ENCODE measurements at regions not wholly inside any gene's neighbourhood (a gene's known extent, or its start where the extent isn't known, plus 50 kb on each side); places are given as distances from the start of the nearest gene placed in this dataset.
A peak's percentile ranks its signal among the peaks of the same experiment; 100 is the strongest.

GRCh38 chr5:72561148-72561972, 54.1 kb upstream of the ZNF366 start:
- H3K4me3 Mint-ChIP-seq (ENCODE audit: unreplicated experiment), result no peak overlapping the region
- H3K27me3 Mint-ChIP-seq (ENCODE audit: unreplicated experiment), result peaks cover 8% of the 10 kb centered on the region
- no peak for DNase-seq (ENCODE audit: low spot score)
- TF ChIP-seq CTCF (IDR thresholded peaks at IDR 0.05; ENCODE audit: unreplicated experiment), result no peak
- H3K9me3 Mint-ChIP-seq (ENCODE audit: unreplicated experiment), result no peaks in the 10 kb centered on the region
- peaks cover 30% of the 10 kb centered on the region for H3K4me1 Mint-ChIP-seq (ENCODE audit: unreplicated experiment)
- H3K27ac Mint-ChIP-seq (ENCODE audit: unreplicated experiment), result peak overlapping the region; percentile 2
- H3K36me3 Mint-ChIP-seq (ENCODE audit: low read depth, unreplicated experiment), result peaks cover 8% of the 10 kb centered on the region

GRCh38 chr5:72559866-72560766, 52.9 kb upstream of the ZNF366 start:
- Mint-ChIP-seq H3K9me3 (ENCODE audit: unreplicated experiment) (no peaks in the 10 kb centered on the region), H3K36me3 (ENCODE audit: low read depth, unreplicated experiment) (peaks cover 8% of the 10 kb centered on the region), H3K27me3 (ENCODE audit: unreplicated experiment) (peaks cover 9% of the 10 kb centered on the region), H3K27ac (ENCODE audit: unreplicated experiment) (no peak overlapping the region), H3K4me1 (ENCODE audit: unreplicated experiment) (peaks cover 41% of the 10 kb centered on the region), H3K4me3 (ENCODE audit: unreplicated experiment) (no peak overlapping the region)
- no peak for TF ChIP-seq CTCF (IDR thresholded peaks at IDR 0.05; ENCODE audit: unreplicated experiment)
- DNase-seq (ENCODE audit: low spot score), result no peak

GRCh38 chr5:72558383-72558782, 51.2 kb upstream of the ZNF366 start:
- peaks cover 50% of the 10 kb centered on the region for H3K4me1 Mint-ChIP-seq (ENCODE audit: unreplicated experiment)
- no peak for DNase-seq (ENCODE audit: low spot score)

GRCh38 chr5:72558046-72558336, 50.8 kb upstream of the ZNF366 start:
- H3K27me3 Mint-ChIP-seq (ENCODE audit: unreplicated experiment), result peaks cover 9% of the 10 kb centered on the region
- H3K4me1 Mint-ChIP-seq (ENCODE audit: unreplicated experiment), result peaks cover 52% of the 10 kb centered on the region
- no peak for DNase-seq (ENCODE audit: low spot score)
- H3K9me3 Mint-ChIP-seq (ENCODE audit: unreplicated experiment), result no peaks in the 10 kb centered on the region
- H3K4me3 Mint-ChIP-seq (ENCODE audit: unreplicated experiment), result no peak overlapping the region
- peaks cover 3% of the 10 kb centered on the region for H3K36me3 Mint-ChIP-seq (ENCODE audit: low read depth, unreplicated experiment)
- no peak overlapping the region for H3K27ac Mint-ChIP-seq (ENCODE audit: unreplicated experiment)
- no peak for TF ChIP-seq CTCF (IDR thresholded peaks at IDR 0.05; ENCODE audit: unreplicated experiment)

More at GRCh38 chr5:72558383-72558782, 51.2 kb upstream of the ZNF366 start:
- H3K9me3 Mint-ChIP-seq (ENCODE audit: unreplicated experiment), result no peaks in the 10 kb centered on the region
- peaks cover 3% of the 10 kb centered on the region for H3K36me3 Mint-ChIP-seq (ENCODE audit: low read depth, unreplicated experiment)
- H3K27ac Mint-ChIP-seq (ENCODE audit: unreplicated experiment), result no peak overlapping the region
- H3K27me3 Mint-ChIP-seq (ENCODE audit: unreplicated experiment), result peaks cover 9% of the 10 kb centered on the region
- TF ChIP-seq CTCF (IDR thresholded peaks at IDR 0.05; ENCODE audit: unreplicated experiment), result no peak
- no peak overlapping the region for H3K4me3 Mint-ChIP-seq (ENCODE audit: unreplicated experiment)
